ENCODE measurements at regions not wholly inside any gene's neighbourhood (a gene's known extent, or its start where the extent isn't known, plus 50 kb on each side); places are given as distances from the start of the nearest gene placed in this dataset.

DNA sequence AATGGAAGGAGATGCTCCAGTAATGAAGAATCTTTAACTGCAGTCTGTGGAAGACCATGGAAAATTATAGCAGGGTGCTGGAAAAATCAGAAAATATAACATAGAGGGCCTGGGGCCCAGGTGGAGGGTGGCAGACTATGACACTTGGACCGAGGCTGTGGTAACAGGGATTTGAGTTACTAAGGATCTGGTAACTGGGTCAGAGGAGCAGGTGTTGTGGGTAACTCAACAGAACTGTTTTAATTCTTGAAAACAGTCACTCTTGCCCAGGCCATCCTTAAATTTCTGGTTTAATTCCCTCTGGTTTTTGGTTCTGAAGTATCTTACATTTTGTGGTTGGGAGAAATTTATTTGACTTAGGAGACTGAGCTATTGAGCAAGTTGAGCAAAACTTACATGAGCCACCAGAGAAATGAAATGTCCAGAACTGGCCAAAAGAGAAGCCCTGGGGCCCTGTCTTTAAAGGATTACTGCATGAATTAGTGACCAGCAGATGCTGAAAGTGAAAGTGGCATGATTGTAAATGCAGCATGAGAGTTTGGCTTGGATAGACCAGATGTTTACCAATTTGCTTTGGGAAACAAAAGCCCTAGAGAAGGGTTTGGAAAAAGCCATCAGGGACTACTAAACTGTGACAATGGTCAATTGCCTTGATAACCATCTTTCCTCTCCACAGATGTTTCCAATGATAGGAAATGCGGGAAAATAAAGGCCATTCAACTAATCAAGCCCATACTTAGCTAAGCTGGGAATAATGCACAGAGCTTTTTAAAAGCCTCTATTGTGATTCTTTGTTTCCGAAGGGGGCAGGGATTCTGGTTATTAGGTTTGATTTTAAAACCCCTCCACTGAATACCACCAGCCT, 374.9 kb upstream of the TGFBR2 start:
- TF ChIP-seq POLR2A (IDR thresholded peaks at IDR 0.05), result no peak
- TF ChIP-seq, protein P1, sequence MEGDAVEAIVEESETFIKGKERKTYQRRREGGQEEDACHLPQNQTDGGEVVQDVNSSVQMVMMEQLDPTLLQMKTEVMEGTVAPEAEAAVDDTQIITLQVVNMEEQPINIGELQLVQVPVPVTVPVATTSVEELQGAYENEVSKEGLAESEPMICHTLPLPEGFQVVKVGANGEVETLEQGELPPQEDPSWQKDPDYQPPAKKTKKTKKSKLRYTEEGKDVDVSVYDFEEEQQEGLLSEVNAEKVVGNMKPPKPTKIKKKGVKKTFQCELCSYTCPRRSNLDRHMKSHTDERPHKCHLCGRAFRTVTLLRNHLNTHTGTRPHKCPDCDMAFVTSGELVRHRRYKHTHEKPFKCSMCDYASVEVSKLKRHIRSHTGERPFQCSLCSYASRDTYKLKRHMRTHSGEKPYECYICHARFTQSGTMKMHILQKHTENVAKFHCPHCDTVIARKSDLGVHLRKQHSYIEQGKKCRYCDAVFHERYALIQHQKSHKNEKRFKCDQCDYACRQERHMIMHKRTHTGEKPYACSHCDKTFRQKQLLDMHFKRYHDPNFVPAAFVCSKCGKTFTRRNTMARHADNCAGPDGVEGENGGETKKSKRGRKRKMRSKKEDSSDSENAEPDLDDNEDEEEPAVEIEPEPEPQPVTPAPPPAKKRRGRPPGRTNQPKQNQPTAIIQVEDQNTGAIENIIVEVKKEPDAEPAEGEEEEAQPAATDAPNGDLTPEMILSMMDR (IDR thresholded peaks at IDR 0.05), result no peak
